ENCODE measurements at regions not wholly inside any gene's neighbourhood (a gene's known extent, or its start where the extent isn't known, plus 50 kb on each side); places are given as distances from the start of the nearest gene placed in this dataset.

GRCh38 chr9:129403779-129404620 lies 216.9 kb downstream of the C9orf50 start:
- in situ Hi-C loops (cut with MboI; ENCODE audit: low sequenced_read_pairs) = no loop called here

DNA sequence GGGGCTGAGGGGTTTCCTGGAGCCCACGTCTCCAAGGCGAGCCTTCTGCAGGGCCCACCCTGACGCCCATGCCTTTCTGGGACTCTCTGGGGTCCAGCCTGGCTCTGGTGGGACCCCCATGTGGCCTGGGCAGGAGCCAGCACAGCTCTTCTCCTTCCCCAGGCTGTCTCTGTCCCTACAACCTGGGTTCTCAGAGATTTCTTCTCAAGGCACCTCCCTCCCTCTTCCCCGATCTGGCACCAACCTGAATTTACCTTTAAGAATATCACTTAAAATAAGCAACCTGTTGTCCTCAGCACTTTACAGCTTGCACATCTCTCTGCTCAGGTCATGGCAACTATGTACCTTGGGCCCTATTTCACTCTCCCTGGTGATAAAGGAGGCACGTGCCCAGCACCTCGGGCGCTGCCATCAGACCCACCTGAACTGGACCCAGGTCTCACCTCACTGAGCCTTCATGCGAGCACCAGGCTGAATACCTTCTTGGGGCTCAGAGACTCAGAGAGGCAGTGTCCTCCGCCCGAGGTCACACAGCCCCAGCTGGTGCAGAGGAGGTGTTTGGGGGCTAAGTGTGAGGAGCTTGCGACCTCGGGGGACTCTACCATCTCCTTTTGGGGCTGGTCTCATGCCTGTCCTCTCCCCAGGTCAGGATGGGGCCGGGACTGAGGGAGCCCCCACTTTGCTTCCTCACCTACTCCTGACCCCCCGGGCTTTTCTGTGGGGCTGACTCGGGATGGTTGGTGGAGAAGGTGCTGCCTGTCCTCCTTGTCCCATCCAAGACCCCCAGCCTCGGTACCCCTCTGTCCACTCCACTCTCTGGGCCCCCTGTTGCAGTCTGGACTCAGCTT lies 217.7 kb downstream of the C9orf50 start:
- in situ Hi-C loops (cut with MboI; ENCODE audit: low sequenced_read_pairs) = no loop called here

GRCh38 chr9:129402371-129402739 lies 218.5 kb downstream of the C9orf50 start:
- in situ Hi-C loops (cut with MboI; ENCODE audit: low sequenced_read_pairs) = no loop called here

- in situ Hi-C loops (cut with MboI; ENCODE audit: low sequenced_read_pairs) = no loop called here
Observed at GRCh38 chr9:129401623-129402370, 219.1 kb downstream of the C9orf50 start.

GRCh38 chr9:129400971-129401622 lies 219.8 kb downstream of the C9orf50 start:
- in situ Hi-C loops (cut with MboI; ENCODE audit: low sequenced_read_pairs) = no loop called here

DNA sequence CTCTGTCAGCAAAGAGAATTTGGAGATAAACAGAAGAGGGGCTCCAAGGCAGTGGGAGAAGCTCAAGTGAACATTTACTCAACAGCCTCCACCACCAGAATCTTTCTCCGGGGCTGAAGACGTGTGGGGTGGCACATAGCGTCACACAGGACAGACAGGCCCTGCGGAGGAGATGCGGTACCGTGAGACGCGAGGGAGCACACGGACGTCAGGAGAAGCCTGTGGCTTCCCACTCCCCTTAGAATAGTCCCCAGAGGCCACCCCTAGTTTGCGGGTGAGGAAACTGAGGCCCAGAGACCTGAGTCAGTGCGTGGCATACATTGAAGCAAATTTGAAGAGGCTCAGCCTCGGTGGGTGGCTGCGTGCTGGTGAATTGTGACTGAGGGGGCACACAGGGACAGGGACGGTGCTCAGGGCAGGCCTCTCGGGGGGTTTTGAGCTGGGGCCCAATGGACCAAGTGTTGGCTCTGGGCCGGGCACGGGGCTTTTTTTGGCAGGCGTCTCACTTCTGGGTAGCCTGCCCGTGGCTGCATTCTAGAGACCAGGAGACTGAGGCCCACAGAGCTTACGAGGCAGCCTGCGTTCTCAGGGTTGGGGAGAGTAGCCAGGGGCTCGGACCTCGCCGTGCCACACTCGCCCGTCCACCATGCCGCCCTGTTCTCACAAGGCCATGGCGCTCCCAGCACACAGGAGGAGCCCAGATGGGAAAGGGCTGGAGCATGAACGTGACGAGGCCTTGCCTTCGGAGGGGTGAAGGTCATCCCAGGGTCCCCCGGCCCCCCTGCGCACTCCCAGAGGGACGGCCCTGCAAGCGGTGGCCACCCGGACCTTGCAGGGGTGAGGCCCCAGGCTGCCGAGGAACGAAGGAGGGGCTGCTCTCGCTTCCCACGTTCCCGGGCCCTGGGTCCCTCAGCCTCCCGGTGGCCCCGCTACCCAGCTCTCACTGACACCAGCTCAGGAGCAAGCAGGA lies 220.6 kb downstream of the C9orf50 start:
- in situ Hi-C loops (cut with MboI; ENCODE audit: low sequenced_read_pairs) = no loop called here

- in situ Hi-C loops (cut with MboI; ENCODE audit: low sequenced_read_pairs) = no loop called here
Observed at GRCh38 chr9:129399634-129399990, 221.3 kb downstream of the C9orf50 start.

- in situ Hi-C loops (cut with MboI; ENCODE audit: low sequenced_read_pairs) = no loop called here
Observed at GRCh38 chr9:129398961-129399633, 221.0 kb upstream of the IER5L start.

DNA sequence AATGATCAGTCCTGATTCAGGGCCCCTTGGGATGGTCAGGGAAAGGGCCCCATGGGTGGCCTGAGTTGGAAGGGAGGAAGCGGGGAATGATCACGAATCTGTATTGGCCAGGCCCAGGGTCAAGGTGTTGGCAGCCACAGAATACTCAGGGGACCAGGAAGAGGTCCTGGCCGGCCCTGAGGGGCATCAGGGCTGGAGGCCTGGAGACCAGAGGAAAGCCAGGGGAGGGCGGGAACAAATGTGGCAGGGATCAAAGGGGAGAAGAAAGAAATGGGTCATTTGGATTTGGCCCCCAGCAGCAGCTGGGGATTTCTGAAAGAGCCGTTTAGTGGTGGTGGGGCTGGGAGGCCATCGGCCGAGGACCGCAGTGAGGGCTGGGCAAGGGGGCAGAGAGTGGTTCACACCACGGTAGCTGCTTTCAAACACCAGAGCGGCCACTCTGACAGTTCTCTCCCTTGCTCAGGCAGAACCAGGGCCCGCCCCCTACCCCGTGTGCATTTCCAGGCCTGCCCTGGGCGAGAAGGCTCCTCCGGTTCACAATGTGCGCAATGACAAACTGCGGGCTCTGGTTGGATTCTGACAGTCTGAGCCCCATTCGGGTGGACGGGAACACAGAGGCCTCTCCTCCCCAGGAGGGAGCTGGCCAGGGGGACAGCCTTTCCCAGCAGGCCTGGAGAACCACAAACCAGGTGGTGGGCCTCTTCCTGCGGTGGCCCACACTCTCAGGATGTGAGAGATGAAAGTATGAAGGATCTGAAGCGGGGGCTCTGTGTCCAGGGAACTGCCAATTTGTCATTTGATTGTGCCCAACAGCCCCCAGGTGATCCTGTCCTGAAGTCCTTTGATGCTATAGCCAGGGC lies 220.3 kb upstream of the IER5L start:
- in situ Hi-C loops (cut with MboI; ENCODE audit: low sequenced_read_pairs) = no loop called here

DNA sequence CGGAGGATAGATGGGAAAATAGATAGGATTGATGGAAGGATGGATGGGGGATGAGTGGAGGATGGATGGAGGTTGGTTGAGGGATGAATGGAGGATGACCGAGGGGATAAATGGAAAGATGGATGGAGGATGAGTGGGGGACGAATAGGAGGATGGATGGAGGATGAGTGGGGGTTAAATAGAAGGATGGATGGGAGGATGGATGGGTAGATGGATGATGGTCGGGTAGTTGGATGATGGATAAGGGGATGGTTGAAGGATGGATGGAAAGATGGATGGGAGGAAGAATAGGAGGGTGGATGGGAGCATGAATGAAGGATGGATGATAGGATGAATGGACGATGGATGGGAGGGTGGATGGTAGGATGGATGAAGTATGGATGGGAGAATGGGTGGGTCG lies 219.3 kb upstream of the IER5L start:
- in situ Hi-C loops (cut with MboI; ENCODE audit: low sequenced_read_pairs) = no loop called here

DNA sequence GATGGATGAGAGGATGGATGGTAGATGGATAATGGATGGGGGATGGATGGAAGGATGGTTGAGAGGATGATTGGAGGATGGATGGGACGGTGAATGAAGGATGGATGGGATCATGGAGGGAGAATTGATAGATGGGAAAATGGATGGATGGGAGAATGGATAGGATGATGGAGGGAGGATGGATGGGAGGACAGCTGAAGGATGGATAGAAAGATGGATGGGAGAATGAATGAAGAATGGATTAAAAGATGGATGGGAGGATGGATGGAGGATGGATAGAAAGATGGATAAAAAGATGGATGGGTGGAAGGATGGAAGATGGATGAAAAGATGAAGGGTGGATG lies 218.3 kb upstream of the IER5L start:
- in situ Hi-C loops (cut with MboI; ENCODE audit: low sequenced_read_pairs) = no loop called here

DNA sequence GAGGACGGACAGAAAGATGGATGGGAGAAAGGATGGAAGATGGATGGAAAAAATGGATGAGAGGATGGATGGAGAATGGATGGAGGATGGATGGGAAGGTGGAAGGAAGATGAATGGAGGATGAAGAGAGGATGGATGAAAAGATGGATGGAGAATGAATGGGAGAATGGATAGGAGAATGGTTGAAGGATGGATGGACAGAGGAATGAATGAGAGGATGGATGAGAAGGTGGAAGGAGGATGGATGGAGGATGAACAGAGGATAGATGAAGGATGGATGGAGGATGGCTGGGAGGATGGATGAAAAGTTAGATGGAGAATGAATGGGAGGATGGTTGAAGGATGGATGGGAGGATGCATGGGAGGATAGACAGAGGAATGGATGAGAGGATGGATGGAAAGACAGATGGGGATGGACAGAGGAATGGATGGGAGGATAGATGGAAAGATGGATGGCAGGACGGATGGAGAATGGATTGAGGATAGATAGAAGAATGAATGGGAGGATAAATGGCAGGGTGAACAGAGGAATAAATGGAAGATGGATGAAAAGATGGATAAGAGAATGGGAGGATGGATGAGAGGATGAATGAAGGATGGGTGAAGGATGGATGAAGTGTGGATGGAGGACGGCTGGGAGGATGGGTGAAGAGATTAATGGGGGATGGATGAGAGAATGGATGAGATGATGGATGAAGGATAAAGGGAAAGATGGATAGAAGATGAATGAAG lies 217.7 kb upstream of the IER5L start:
- in situ Hi-C loops (cut with MboI; ENCODE audit: low sequenced_read_pairs) = no loop called here

DNA sequence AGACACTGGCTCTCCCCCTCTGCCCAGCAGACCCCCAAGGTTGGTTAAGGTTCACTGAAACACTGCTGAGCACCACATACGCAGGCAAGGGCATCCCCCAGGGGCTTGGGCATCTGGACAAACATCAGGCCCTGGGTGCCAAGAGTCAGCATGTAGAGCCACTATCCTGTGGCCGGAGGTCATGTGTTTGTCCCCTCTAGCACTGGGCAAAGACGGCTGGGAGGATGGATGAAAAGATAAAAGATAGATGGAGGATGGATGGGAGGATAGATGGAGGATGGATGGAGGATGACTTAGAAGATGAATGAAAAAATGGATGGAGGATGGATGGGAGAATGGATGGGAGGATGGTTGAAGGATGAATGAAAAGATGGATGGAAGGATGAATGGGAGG lies 216.8 kb upstream of the IER5L start:
- in situ Hi-C loops (cut with MboI; ENCODE audit: low sequenced_read_pairs) = no loop called here

DNA sequence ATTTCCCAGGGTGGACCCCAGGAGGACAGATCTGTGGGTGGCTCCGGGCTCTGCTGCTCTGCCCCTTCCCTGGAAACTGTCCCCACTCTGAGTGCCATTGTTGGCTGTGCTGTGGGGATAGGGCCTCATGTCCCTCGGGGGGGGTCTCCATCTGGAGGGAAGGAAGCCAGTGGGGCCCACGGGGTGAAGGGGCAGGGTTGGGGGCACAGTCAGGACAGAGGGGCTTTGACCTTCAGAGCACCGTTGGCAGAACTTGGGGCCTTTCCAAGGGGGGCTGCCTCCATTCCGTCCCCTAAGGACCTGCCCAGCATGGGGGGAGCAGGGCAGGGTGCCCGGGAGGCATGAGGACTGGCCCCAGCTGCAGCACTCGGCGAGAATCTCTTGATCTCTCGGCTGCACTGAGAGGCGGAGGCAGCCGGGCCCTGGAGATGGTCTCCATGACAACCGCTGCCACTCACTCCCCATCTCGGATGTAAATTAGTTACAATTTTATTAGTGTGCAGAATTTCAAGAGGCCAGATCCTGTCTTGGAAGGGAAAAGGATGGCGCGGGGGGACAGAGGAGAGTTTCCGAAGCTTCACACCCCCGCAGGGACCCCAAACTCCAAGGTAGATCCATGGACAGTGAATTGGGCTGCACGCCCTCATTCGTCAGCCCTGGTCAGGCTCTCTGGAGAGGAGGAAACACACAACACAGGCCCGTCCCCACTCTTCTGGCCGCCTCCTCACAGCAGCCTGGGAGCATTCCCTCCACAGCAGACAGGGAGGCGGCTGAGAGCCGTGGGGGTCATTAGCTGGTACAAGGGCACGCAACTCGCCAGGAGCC lies 216.2 kb upstream of the IER5L start:
- in situ Hi-C loops (cut with MboI; ENCODE audit: low sequenced_read_pairs) = no loop called here

DNA sequence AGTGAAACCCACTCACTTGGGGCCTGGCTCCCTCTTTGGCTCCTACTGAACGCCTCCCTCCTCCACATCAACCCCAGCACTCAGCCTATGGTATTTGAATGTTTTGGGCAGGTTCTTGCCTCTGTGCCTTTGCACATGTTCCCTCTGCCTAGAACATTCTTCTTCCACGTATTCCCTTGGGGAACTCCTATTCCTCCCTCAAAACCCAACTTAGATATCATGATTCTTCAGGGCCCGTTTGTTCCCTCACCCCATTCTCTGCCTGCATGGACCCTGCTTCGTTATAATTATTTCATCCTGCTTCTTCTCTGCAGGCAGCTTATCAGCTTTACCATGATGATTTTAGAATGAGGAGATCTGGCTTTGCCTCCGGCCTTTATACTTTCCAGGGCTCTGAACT lies 215.0 kb upstream of the IER5L start:
- in situ Hi-C loops (cut with MboI; ENCODE audit: low sequenced_read_pairs) = no loop called here

GRCh38 chr9:129392093-129392541 lies 214.1 kb upstream of the IER5L start:
- in situ Hi-C loops (cut with MboI; ENCODE audit: low sequenced_read_pairs) = no loop called here

DNA sequence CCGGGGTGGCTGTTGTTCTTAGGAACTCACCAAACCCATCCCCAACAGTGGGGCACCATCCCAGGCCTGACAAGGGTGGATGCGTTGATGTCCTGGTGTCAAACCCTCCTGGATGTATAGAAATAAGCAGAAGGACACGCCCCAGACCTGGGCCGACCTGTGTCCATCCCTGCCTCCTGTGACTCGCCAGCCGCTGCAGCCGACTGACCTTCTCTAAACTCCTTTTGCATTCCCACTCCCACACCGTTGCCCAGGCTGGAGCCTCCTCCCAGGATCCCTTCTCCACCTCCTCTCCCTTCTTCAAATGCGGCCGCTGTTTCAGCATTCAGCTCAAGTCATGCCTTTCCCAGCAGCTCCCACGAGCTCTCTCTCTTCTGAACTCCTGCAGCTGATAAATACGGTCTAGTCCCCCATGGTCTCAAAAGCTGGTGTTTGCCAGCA lies 213.2 kb upstream of the IER5L start:
- in situ Hi-C loops (cut with MboI; ENCODE audit: low sequenced_read_pairs) = no loop called here
